SK-N-SH treated with all-trans-retinoic acid at 6 μM for 48 hours (cell line): ENCODE measurements at regions not wholly inside any gene's neighbourhood (a gene's known extent, or its start where the extent isn't known, plus 50 kb on each side); places are given as distances from the start of the nearest gene placed in this dataset.
"Not testable (repeated sequence)": the region's sequence is repeated elsewhere in the genome, so short reads cannot be mapped to it uniquely, and the experiment has no call there.

Experiments
- ARNTL ChIP-seq: fragments of 450-650 bp; formaldehyde crosslinking; IDR thresholded peaks from 2 replicates; pipeline ENCODE4 v1.5.0; 2020; ENCODE audit warnings: low read depth, mild to moderate bottlenecking, moderate library complexity, borderline replicate concordance
- CSDC2 ChIP-seq: fragments of 250-450 bp; sonication (Bioruptor Pico); IDR thresholded peaks from 2 replicates; pipeline ENCODE4 v1.5.0; 2020; ENCODE audit warnings: mild to moderate bottlenecking, moderate library complexity
- ESRRG ChIP-seq: fragments of 250-450 bp; sonication (Bioruptor Pico); IDR thresholded peaks from 2 replicates; pipeline ENCODE4 v1.6.1; 2021; ENCODE audit warnings: mild to moderate bottlenecking
- GLIS3 ChIP-seq: fragments of 250-450 bp; sonication (Bioruptor Pico); IDR thresholded peaks from 2 replicates; pipeline ENCODE4 v1.5.0; 2020; ENCODE audit warnings: mild to moderate bottlenecking, moderate library complexity
- ISL1 ChIP-seq: fragments of 250-450 bp; sonication (Bioruptor Pico); IDR thresholded peaks from 2 replicates; pipeline ENCODE4 v2.1.2; 2022; ENCODE audit warnings: mild to moderate bottlenecking, moderate library complexity
- PATZ1 ChIP-seq: fragments of 250-450 bp; sonication (Bioruptor Pico); IDR thresholded peaks from 2 replicates; pipeline ENCODE4 v1.8.0; 2020; ENCODE audit warnings: mild to moderate bottlenecking, moderate library complexity, borderline replicate concordance
- ZC3H10 ChIP-seq: fragments of 250-450 bp; sonication (Bioruptor Pico); IDR thresholded peaks from 2 replicates; pipeline ENCODE4 v1.5.1; 2021; ENCODE audit warnings: mild to moderate bottlenecking, moderate library complexity
- ZNF565 ChIP-seq: fragments of 450-650 bp; formaldehyde crosslinking; conservative IDR thresholded peaks from 2 replicates; pipeline ENCODE4 v1.5.0; 2020; ENCODE audit warnings: low read depth, mild to moderate bottlenecking, moderate library complexity
- ZNF8 ChIP-seq: fragments of 450-650 bp; formaldehyde crosslinking; IDR thresholded peaks from 2 replicates; pipeline ENCODE4 v1.5.0; 2020; ENCODE audit warnings: mild to moderate bottlenecking, moderate library complexity
- TF ChIP-seq, protein P1 (sequence below): fragments of 250-450 bp; sonication (Bioruptor Pico); IDR thresholded peaks from 2 replicates; pipeline ENCODE4 v1.5.1; 2020; ENCODE audit warnings: low read depth, mild to moderate bottlenecking, moderate library complexity
- TF ChIP-seq, protein P2 (sequence below): fragments of 250-450 bp; sonication (Bioruptor Pico); IDR thresholded peaks from 2 replicates; pipeline ENCODE4 v1.8.0; 2021; ENCODE audit warnings: low read depth, mild to moderate bottlenecking, moderate library complexity, borderline replicate concordance

GRCh38 chr21:9074772-9075171, 1446.6 kb upstream of the TPTE start:
- not testable (repeated sequence) for TF ChIP-seq ARNTL; CSDC2 (CRISPR knock-in tag); ZNF565 (CRISPR knock-in tag); PATZ1 (CRISPR knock-in tag); ZNF8 (CRISPR knock-in tag); ZC3H10 (CRISPR knock-in tag); ISL1 (CRISPR knock-in tag); ESRRG (CRISPR knock-in tag); GLIS3
- TF ChIP-seq, protein P1, sequence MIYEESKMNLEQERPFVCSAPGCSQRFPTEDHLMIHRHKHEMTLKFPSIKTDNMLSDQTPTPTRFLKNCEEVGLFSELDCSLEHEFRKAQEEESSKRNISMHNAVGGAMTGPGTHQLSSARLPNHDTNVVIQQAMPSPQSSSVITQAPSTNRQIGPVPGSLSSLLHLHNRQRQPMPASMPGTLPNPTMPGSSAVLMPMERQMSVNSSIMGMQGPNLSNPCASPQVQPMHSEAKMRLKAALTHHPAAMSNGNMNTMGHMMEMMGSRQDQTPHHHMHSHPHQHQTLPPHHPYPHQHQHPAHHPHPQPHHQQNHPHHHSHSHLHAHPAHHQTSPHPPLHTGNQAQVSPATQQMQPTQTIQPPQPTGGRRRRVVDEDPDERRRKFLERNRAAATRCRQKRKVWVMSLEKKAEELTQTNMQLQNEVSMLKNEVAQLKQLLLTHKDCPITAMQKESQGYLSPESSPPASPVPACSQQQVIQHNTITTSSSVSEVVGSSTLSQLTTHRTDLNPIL (CRISPR knock-in tag) = not testable (repeated sequence)
- TF ChIP-seq, protein P2, sequence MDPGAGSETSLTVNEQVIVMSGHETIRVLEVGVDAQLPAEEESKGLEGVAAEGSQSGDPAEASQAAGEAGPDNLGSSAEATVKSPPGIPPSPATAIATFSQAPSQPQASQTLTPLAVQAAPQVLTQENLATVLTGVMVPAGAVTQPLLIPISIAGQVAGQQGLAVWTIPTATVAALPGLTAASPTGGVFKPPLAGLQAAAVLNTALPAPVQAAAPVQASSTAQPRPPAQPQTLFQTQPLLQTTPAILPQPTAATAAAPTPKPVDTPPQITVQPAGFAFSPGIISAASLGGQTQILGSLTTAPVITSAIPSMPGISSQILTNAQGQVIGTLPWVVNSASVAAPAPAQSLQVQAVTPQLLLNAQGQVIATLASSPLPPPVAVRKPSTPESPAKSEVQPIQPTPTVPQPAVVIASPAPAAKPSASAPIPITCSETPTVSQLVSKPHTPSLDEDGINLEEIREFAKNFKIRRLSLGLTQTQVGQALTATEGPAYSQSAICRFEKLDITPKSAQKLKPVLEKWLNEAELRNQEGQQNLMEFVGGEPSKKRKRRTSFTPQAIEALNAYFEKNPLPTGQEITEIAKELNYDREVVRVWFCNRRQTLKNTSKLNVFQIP (CRISPR knock-in tag) = not testable (repeated sequence)
